ENCODE measurements at regions not wholly inside any gene's neighbourhood (a gene's known extent, or its start where the extent isn't known, plus 50 kb on each side); places are given as distances from the start of the nearest gene placed in this dataset.

DNA sequence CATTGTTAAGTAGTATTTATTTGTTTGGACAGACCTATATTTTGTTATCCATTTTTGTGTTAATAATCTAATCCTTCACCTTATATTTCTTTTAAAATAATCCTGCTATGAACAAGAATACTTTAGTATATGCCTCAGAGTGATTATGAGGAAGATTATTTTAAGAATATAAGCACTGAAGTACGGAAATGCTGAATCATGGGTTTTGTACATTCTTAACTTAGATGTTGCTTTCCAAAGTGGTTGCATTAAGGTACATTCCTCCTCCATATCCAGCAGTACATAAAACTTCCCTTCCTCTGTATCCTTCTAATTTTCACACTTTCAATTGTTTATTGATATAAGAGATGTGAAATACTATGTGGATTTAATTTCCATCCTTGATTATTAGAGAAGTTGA lies 491.4 kb upstream of the GRID2 start:
- no peak for DNase-seq (ENCODE audit: low read depth)
- TF ChIP-seq, protein P1, sequence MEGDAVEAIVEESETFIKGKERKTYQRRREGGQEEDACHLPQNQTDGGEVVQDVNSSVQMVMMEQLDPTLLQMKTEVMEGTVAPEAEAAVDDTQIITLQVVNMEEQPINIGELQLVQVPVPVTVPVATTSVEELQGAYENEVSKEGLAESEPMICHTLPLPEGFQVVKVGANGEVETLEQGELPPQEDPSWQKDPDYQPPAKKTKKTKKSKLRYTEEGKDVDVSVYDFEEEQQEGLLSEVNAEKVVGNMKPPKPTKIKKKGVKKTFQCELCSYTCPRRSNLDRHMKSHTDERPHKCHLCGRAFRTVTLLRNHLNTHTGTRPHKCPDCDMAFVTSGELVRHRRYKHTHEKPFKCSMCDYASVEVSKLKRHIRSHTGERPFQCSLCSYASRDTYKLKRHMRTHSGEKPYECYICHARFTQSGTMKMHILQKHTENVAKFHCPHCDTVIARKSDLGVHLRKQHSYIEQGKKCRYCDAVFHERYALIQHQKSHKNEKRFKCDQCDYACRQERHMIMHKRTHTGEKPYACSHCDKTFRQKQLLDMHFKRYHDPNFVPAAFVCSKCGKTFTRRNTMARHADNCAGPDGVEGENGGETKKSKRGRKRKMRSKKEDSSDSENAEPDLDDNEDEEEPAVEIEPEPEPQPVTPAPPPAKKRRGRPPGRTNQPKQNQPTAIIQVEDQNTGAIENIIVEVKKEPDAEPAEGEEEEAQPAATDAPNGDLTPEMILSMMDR (IDR thresholded peaks at IDR 0.05; ENCODE audit: insufficient read depth, low read depth, low read length, missing control alignments) = no peak
- no peak overlapping the region for H3K4me3 ChIP-seq (ENCODE audit: low read length)

DNA sequence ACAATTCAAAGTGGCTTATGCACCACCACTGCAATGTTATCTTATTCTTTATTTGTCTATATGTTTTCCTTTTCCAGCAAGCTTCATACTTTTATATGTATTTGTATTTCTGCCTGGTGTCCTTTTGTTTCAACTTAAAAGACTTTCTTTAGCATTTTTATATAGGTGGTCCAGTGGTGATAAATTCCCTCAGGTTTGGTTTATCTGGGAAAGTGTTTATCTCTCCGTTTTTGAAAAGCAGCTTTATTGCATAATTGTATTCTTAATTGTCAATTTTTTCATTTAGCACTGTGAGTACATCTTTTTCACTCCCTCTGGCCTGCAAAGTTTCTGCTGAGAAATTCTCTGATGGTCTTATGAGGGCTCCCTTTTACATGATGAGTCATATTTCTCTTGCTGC lies 479.0 kb upstream of the GRID2 start:
- no peak overlapping the region for H3K4me3 ChIP-seq (ENCODE audit: low read length)
- TF ChIP-seq, protein P1 (IDR thresholded peaks at IDR 0.05; ENCODE audit: insufficient read depth, low read depth, low read length, missing control alignments) = no peak
- DNase-seq (ENCODE audit: low read depth) = no peak

DNA sequence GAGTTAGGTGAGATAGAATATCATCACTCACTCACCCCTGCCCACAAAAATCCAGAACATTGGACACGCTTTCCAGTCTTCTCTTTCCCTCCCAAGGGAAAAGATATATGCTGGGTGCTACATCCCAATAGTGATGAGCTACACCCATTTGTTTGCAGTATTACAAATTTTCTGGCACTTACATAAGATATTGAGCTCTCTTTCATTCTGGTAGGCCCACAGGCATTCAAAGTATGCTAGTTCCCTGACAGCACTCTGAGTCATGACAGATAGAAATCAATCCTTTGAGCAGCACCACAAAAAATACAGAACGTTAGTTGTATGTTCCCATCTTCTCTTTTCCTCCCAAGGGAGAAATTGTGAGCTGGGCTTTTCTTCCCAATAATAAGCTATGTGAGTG lies 477.6 kb upstream of the GRID2 start:
- DNase-seq (ENCODE audit: low read depth) = peak; percentile 84
- TF ChIP-seq, protein P1 (IDR thresholded peaks at IDR 0.05; ENCODE audit: insufficient read depth, low read depth, low read length, missing control alignments) = no peak
- H3K4me3 ChIP-seq (ENCODE audit: low read length) = no peak overlapping the region

DNA sequence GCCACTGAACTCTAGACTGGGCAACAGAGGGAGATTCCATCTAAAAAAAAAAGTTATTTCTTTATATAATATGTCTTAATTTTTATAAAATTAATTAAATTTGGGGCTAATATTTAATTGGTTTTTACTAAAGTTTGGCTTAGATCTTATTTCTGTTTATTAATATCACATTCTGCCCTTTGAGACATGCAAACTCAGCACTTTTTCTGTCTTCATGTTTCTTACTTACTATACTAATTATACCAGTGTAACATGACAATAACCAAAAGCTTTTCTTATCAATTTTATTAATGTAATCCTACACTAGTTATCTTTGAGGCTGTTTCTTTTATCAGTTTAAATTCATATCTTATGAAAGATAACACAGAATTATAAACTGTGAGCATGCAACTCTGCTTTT lies 475.9 kb upstream of the GRID2 start:
- no peak for DNase-seq (ENCODE audit: low read depth)
- TF ChIP-seq, protein P1 (IDR thresholded peaks at IDR 0.05; ENCODE audit: insufficient read depth, low read depth, low read length, missing control alignments) = no peak
- no peak overlapping the region for H3K4me3 ChIP-seq (ENCODE audit: low read length)

DNA sequence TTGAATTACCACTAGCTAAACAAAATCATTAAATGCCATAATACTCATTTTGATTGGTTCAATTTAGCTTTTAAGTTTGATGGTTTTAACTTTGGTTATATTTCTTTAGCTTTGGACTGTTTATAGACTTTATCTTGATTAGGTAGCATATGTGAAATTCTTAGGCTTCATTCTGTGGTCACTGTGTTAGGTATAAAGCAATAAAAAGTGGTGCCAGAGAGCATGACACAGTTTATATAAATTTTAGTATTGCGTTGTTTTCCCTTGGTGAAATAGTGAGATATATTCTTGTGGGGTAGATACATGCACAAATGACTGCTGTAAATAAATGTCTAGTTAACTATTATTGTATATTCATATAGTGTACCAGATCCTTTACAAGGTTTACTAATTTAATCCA lies 474.2 kb upstream of the GRID2 start:
- DNase-seq (ENCODE audit: low read depth) = no peak
- TF ChIP-seq, protein P1 (IDR thresholded peaks at IDR 0.05; ENCODE audit: insufficient read depth, low read depth, low read length, missing control alignments) = no peak
- no peak overlapping the region for H3K4me3 ChIP-seq (ENCODE audit: low read length)

DNA sequence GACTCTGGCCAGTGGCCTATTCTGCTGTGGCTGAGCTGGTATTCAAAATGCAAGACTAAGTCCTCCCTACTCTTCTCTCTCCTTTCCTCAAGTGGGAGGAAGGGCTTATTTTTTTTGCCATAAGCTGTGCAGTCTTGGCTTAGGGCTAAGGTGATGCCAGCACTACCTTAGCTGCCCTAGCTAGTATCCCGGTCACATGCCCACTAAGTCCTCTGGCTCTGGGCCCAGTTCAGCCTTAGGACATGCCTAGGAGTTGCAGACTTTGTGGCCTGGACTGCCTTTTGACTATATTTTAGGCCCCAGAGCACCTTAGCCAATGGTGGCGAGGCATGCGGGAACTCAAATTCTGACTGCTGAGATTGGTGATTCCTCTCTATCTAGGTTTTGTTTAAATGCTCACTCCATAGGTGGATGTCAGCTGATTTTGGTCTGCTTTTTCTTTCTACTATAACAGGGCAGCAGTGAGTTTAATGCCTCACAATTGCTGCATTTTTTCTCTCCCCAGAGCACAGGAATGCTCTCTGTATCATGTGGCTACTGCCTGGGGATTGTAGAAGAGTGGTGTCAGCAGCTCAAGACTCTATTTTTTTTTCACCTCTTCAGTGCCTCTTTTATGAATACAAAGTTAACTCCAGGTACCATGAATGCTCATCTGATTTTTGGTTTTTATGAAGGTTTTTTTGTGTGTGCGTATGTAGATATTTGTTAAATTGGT lies 472.9 kb upstream of the GRID2 start:
- no peak overlapping the region for H3K4me3 ChIP-seq (ENCODE audit: low read length)
- DNase-seq (ENCODE audit: low read depth) = no peak
- TF ChIP-seq, protein P1 (IDR thresholded peaks at IDR 0.05; ENCODE audit: insufficient read depth, low read depth, low read length, missing control alignments) = no peak

DNA sequence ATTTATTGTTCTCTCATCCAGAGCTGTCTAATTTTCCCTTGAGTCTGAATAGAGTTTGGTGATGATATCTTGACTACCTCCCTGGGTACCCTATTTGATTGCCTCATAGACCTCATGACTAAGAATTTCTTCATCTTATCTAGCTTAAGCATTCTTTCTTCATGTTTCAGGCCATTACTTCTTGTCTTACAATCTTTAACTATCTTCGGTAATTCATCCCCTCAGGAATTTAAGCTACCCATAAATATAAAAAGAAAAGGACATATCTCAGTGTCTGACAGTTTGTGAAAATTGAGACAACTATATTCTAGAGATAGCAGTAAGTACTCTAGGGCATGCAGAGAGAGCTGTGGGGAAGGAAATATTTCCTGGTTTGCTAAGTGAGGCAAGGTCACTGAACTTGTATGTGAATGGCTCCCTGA lies 466.1 kb upstream of the GRID2 start:
- DNase-seq (ENCODE audit: low read depth) = peak; percentile 66
- TF ChIP-seq, protein P1 (IDR thresholded peaks at IDR 0.05; ENCODE audit: insufficient read depth, low read depth, low read length, missing control alignments) = no peak
- H3K4me3 ChIP-seq (ENCODE audit: low read length) = no peak overlapping the region

All from epithelial cell of esophagus (primary cell).